Muscle of arm (tissue), 1 donor: ENCODE measurements at regions not wholly inside any gene's neighbourhood (a gene's known extent, or its start where the extent isn't known, plus 50 kb on each side); places are given as distances from the start of the nearest gene placed in this dataset.

ENCODE experiments used
- DNase-seq: peaks from one replicate; pipeline ENCODE4 v3.0.0-alpha.2; 2013

- no peak for DNase-seq
These were observed 55.6 kb upstream of the ALOX12 start for GRCh38 chr17:6940186-6940649.

GRCh38 chr17:6941989-6942388 is 53.9 kb upstream of the ALOX12 start:
- DNase-seq: no peak

GRCh38 chr17:6943406-6943805 is 52.4 kb upstream of the ALOX12 start:
- DNase-seq: no peak
